ENCODE measurements at regions not wholly inside any gene's neighbourhood (a gene's known extent, or its start where the extent isn't known, plus 50 kb on each side); places are given as distances from the start of the nearest gene placed in this dataset.

DNA sequence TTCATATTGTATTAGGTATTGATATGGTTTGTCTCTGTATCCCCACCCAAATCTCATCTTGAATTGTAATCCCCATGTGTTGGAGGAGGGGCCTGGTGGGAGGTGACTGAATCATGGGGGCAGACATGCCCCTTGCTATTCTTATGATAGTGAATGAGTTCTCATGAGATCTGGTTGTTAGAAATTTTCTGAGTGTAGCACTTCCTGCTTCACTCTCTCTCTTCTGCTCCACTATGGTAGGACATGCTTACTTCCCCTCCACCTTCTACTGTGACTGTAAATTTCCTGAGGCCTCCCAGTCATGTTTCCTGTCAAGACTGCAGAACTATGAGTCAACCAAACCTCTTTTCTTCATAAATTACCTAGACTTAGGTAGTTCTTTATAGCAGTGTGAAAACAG lies 187.4 kb upstream of the SLC24A2 start:
- Histone ChIP-seq H3K4me3 (no peak overlapping the region), H3K27me3 (ENCODE audit: insufficient read depth in 3 of 3, low read length in 2 of 3) (no peaks in the 10 kb centered on the region), H3K27ac (no peak overlapping the region), H3K9me3 (no peaks in the 10 kb centered on the region), H3K4me1 (no peaks in the 10 kb centered on the region), H3K36me3 (ENCODE audit: insufficient read depth in 1 of 2, low read depth in 1 of 2) (no peaks in the 10 kb centered on the region)
- DNase-seq (no peak), ATAC-seq (no peak)
- intact Hi-C loops (cut with DNase I): no loop called here
- TF ChIP-seq, protein P1, sequence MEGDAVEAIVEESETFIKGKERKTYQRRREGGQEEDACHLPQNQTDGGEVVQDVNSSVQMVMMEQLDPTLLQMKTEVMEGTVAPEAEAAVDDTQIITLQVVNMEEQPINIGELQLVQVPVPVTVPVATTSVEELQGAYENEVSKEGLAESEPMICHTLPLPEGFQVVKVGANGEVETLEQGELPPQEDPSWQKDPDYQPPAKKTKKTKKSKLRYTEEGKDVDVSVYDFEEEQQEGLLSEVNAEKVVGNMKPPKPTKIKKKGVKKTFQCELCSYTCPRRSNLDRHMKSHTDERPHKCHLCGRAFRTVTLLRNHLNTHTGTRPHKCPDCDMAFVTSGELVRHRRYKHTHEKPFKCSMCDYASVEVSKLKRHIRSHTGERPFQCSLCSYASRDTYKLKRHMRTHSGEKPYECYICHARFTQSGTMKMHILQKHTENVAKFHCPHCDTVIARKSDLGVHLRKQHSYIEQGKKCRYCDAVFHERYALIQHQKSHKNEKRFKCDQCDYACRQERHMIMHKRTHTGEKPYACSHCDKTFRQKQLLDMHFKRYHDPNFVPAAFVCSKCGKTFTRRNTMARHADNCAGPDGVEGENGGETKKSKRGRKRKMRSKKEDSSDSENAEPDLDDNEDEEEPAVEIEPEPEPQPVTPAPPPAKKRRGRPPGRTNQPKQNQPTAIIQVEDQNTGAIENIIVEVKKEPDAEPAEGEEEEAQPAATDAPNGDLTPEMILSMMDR (IDR thresholded peaks at IDR 0.05): no peak

DNA sequence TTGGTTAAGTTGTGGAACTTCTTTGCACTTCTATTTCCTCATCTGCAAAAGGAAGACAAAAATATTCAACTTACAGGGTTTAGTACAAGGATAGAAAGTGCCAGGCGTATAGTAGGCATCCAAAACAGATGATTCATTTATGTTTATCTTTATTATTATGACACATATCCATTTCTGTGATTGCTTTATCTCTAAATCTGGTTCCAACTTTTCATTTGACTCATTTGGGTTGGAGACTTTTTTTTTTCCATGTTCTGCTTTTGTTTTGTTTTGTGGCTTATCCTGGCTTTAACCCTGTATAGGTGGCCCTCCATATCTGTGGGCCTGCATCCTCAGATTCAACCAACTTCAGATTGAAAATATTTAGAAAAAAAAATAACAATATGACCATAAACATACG lies 186.7 kb upstream of the SLC24A2 start:
- TF ChIP-seq, protein P1 (IDR thresholded peaks at IDR 0.05): no peak
- Histone ChIP-seq H3K36me3 (ENCODE audit: insufficient read depth in 1 of 2, low read depth in 1 of 2) (no peaks in the 10 kb centered on the region), H3K4me3 (no peak overlapping the region), H3K9me3 (no peaks in the 10 kb centered on the region), H3K4me1 (no peaks in the 10 kb centered on the region), H3K27ac (no peak overlapping the region), H3K27me3 (ENCODE audit: insufficient read depth in 3 of 3, low read length in 2 of 3) (no peaks in the 10 kb centered on the region)
- intact Hi-C loops (cut with DNase I): no loop called here
- WGBS, 3 donors: 81 to 88% (median 86%) methylated on average over 2 of the region's 2 CpGs
- ATAC-seq (no peak), DNase-seq (no peak)

DNA sequence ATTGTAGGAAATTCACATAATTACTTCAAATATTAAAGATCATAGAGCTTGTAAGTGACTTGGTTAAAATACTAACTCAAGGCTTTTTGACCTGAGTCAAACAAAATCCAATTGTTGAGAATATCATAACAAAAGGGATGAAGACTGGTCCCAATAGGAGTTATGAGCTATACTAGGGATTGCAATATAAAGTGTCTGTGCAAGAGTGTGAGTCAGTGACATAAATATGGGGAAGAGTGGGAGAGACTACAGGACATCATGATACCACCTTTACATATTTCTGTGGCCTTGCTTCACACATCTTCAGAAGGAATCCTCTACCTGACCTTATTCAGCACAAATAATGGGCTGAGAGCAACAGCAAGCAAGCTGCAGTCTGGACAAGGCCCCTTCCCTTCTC lies 180.9 kb upstream of the SLC24A2 start:
- H3K4me1 ChIP-seq: no peaks in the 10 kb centered on the region
- DNase-seq (no peak), ATAC-seq (no peak)
- TF ChIP-seq, protein P1 (IDR thresholded peaks at IDR 0.05): no peak
- H3K27ac ChIP-seq: no peak overlapping the region
- H3K9me3 ChIP-seq: no peaks in the 10 kb centered on the region
- H3K36me3 ChIP-seq (ENCODE audit: insufficient read depth in 1 of 2, low read depth in 1 of 2): no peaks in the 10 kb centered on the region
- no peak overlapping the region for H3K4me3 ChIP-seq
- intact Hi-C loops (cut with DNase I): no loop called here
- H3K27me3 ChIP-seq (ENCODE audit: insufficient read depth in 3 of 3, low read length in 2 of 3): peaks cover 0 to 3% (median 0%) of the 10 kb centered on the region in 3 donors

DNA sequence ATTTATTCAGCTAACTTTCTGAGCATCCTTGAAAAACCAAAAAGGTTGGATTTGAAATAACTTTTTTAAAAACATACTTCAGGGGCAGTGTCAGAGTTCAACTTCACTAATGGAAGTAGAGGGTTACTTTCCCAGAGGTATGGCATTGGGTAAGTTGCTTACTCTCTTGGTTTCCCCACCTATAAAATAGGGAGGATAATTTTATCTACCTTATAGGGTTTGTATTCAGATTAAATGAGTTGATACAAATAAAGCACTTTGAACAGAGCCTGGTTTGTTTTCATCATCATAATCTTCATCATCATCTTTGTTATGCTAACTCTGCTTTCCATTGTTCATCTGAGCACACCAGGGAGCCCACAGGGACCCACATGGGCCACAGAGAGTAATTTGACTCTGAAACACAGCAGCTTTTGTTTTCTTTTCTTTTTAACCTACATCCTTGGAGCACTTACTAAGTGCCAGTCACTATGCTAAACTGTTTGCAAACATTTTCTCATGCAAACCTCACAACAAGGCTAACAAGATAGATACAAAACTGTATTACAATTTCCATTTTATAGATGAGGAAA lies 179.1 kb upstream of the SLC24A2 start:
- ATAC-seq (no peak), DNase-seq (no peak)
- Histone ChIP-seq H3K4me1 (no peaks in the 10 kb centered on the region), H3K27me3 (ENCODE audit: insufficient read depth in 3 of 3, low read length in 2 of 3) (peaks cover 0 to 3% (median 0%) of the 10 kb centered on the region in 3 donors), H3K36me3 (ENCODE audit: insufficient read depth in 1 of 2, low read depth in 1 of 2) (no peaks in the 10 kb centered on the region), H3K4me3 (no peak overlapping the region), H3K27ac (no peak overlapping the region), H3K9me3 (no peaks in the 10 kb centered on the region)
- intact Hi-C loops (cut with DNase I): no loop called here
- TF ChIP-seq, protein P1 (IDR thresholded peaks at IDR 0.05): no peak

DNA sequence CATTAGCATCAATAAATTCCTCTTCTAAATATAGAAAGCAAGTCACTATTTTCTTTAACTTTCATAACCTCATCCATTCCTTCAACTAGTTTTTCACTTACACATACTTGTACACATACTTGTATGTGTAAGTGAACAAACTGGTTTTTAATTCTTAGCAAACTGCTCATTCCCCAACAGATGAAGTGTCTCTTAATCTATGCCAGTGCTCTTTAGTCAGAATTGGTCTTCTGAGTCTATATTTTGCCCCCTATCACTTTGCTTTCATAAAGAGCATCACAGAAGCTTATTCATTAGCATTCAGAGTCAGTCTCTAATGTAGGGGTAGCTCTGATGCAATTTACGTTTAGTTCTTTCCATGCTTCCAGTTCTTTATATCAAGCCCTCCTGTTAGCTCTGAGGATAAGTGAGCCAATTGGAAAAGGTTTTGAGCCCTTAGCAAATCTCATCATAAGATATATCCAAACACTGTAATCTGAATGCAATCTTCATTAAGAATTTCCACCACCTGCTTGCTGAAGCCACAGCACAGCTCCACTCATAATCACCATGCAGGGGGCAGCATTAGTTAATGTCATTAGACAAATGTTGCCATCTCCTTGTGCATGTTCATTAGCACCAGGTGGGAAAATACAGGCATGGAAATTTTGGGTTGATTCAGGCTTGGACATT lies 178.5 kb upstream of the SLC24A2 start:
- DNase-seq (no peak), ATAC-seq (no peak)
- H3K27me3 ChIP-seq (ENCODE audit: insufficient read depth in 3 of 3, low read length in 2 of 3): peaks cover 0 to 3% (median 0%) of the 10 kb centered on the region in 3 donors
- 71 to 77% (median 72%) methylated on average over 1 of the region's 1 CpG for WGBS, 3 donors
- no peaks in the 10 kb centered on the region for H3K4me1 ChIP-seq
- H3K9me3 ChIP-seq: no peaks in the 10 kb centered on the region
- no peaks in the 10 kb centered on the region for H3K36me3 ChIP-seq (ENCODE audit: insufficient read depth in 1 of 2, low read depth in 1 of 2)
- intact Hi-C loops (cut with DNase I): no loop called here
- TF ChIP-seq, protein P1 (IDR thresholded peaks at IDR 0.05): no peak
- no peak overlapping the region for H3K4me3 ChIP-seq
- no peak overlapping the region for H3K27ac ChIP-seq

Measured in psoas muscle (tissue), 7 donors.